HG03196 (cell line): ENCODE measurements at regions not wholly inside any gene's neighbourhood (a gene's known extent, or its start where the extent isn't known, plus 50 kb on each side); places are given as distances from the start of the nearest gene placed in this dataset.
"Not testable (repeated sequence)": the region's sequence is repeated elsewhere in the genome, so short reads cannot be mapped to it uniquely, and the experiment has no call there.

ENCODE experiments used
- ATAC-seq: cut with Tn5 transposase; IDR thresholded peaks from one replicate; pipeline ENCODE4 v1.9.1; 2021; ENCODE audit not compliant: unreplicated experiment

- no peak for ATAC-seq
Observed at GRCh38 chr2:140178234-140178633, 1398.0 kb upstream of the NXPH2 start.

- ATAC-seq, result no peak
Observed at GRCh38 chr2:140177086-140177485, 1396.9 kb upstream of the NXPH2 start.

GRCh38 chr2:140173790-140174189 is 1393.6 kb upstream of the NXPH2 start:
- ATAC-seq, result no peak

GRCh38 chr2:140164449-140164848 is 1384.3 kb upstream of the NXPH2 start:
- no peak for ATAC-seq

GRCh38 chr2:140158259-140158658 is 1378.1 kb upstream of the NXPH2 start:
- ATAC-seq, result no peak

GRCh38 chr2:140157816-140158215 is 1377.6 kb upstream of the NXPH2 start:
- ATAC-seq, result no peak

GRCh38 chr2:140154706-140155105 is 1374.5 kb upstream of the NXPH2 start:
- no peak for ATAC-seq

- ATAC-seq, result no peak
Observed at GRCh38 chr2:140154271-140154670, 1374.1 kb upstream of the NXPH2 start.

- ATAC-seq, result no peak
Observed at GRCh38 chr2:140144611-140145010, 1364.4 kb upstream of the NXPH2 start.

GRCh38 chr2:140138736-140139135 is 1358.5 kb upstream of the NXPH2 start:
- ATAC-seq, result no peak

GRCh38 chr2:140136861-140137260 is 1356.7 kb upstream of the NXPH2 start:
- ATAC-seq, result no peak

GRCh38 chr2:140136366-140136765 is 1356.2 kb upstream of the NXPH2 start:
- no peak for ATAC-seq

GRCh38 chr2:140128909-140129308 is 1348.7 kb upstream of the NXPH2 start:
- ATAC-seq, result no peak

GRCh38 chr2:140122001-140122400 is 1341.8 kb upstream of the NXPH2 start:
- ATAC-seq, result no peak

- ATAC-seq, result no peak
Observed at GRCh38 chr2:140117386-140117785, 1337.2 kb upstream of the NXPH2 start.

GRCh38 chr2:140108706-140109475 is 1328.7 kb upstream of the NXPH2 start:
- no peak for ATAC-seq

GRCh38 chr2:140091926-140092325 is 1311.7 kb upstream of the NXPH2 start:
- no peak for ATAC-seq

- ATAC-seq, result no peak
Observed at GRCh38 chr2:140086964-140087363, 1306.8 kb upstream of the NXPH2 start.

GRCh38 chr2:140085674-140086073 is 1305.5 kb upstream of the NXPH2 start:
- no peak for ATAC-seq

- ATAC-seq, result no peak
Observed at GRCh38 chr2:140079038-140079437, 1298.8 kb upstream of the NXPH2 start.

- ATAC-seq, result no peak
Observed at GRCh38 chr2:140076164-140076563, 1296.0 kb upstream of the NXPH2 start.

- ATAC-seq, result not testable (repeated sequence)
Observed at GRCh38 chr2:140073763-140074162, 1293.6 kb upstream of the NXPH2 start.

GRCh38 chr2:140067661-140068060 is 1287.5 kb upstream of the NXPH2 start:
- no peak for ATAC-seq
